ENCODE measurements at regions not wholly inside any gene's neighbourhood (a gene's known extent, or its start where the extent isn't known, plus 50 kb on each side); places are given as distances from the start of the nearest gene placed in this dataset.
A peak's percentile ranks its signal among the peaks of the same experiment; 100 is the strongest.
"Not testable (repeated sequence)": the region's sequence is repeated elsewhere in the genome, so short reads cannot be mapped to it uniquely, and the experiment has no call there.

- no peak for DNase-seq
Observed at GRCh38 chr15:69876064-69876940, 221.4 kb downstream of the TLE3 start.

GRCh38 chr15:69879963-69880362 is 217.8 kb downstream of the TLE3 start:
- DNase-seq, result not testable (repeated sequence)

- DNase-seq, result no peak
Observed at GRCh38 chr15:69880571-69881301, 217.0 kb downstream of the TLE3 start.

GRCh38 chr15:69881302-69881670 is 216.4 kb downstream of the TLE3 start:
- DNase-seq, result no peak

- DNase-seq, result no peak
Observed at GRCh38 chr15:69881766-69882165, 216.0 kb downstream of the TLE3 start.

GRCh38 chr15:69883306-69883705 is 214.4 kb downstream of the TLE3 start:
- no peak for DNase-seq

GRCh38 chr15:69885173-69885955 is 212.4 kb downstream of the TLE3 start:
- DNase-seq, result no peak

GRCh38 chr15:69887009-69887408 is 210.7 kb downstream of the TLE3 start:
- no peak for DNase-seq

- DNase-seq, result peak; percentile 30
Observed at GRCh38 chr15:69887553-69887952, 210.2 kb downstream of the TLE3 start.

GRCh38 chr15:69888406-69888805 is 209.3 kb downstream of the TLE3 start:
- DNase-seq, result no peak

- no peak for DNase-seq
Observed at GRCh38 chr15:69891070-69891536, 206.6 kb downstream of the TLE3 start.

GRCh38 chr15:69891606-69892005 is 206.1 kb downstream of the TLE3 start:
- no peak for DNase-seq

- no peak for DNase-seq
Observed at GRCh38 chr15:69892351-69892750, 205.4 kb downstream of the TLE3 start.

- no peak for DNase-seq
Observed at GRCh38 chr15:69893086-69893485, 204.6 kb downstream of the TLE3 start.

GRCh38 chr15:69893863-69894262 is 203.9 kb downstream of the TLE3 start:
- DNase-seq, result no peak

GRCh38 chr15:69895202-69895601 is 202.5 kb downstream of the TLE3 start:
- DNase-seq, result no peak

GRCh38 chr15:69896606-69897005 is 201.1 kb downstream of the TLE3 start:
- no peak for DNase-seq

- no peak for DNase-seq
Observed at GRCh38 chr15:69897061-69897460, 200.7 kb downstream of the TLE3 start.

GRCh38 chr15:69897471-69898237 is 200.1 kb downstream of the TLE3 start:
- no peak for DNase-seq

GRCh38 chr15:69898243-69898642 is 199.5 kb downstream of the TLE3 start:
- no peak for DNase-seq

GRCh38 chr15:69902414-69903062 is 195.2 kb downstream of the TLE3 start:
- DNase-seq, result no peak
